ENCODE measurements at regions not wholly inside any gene's neighbourhood (a gene's known extent, or its start where the extent isn't known, plus 50 kb on each side); places are given as distances from the start of the nearest gene placed in this dataset.
"Not testable (repeated sequence)": the region's sequence is repeated elsewhere in the genome, so short reads cannot be mapped to it uniquely, and the experiment has no call there.

DNA sequence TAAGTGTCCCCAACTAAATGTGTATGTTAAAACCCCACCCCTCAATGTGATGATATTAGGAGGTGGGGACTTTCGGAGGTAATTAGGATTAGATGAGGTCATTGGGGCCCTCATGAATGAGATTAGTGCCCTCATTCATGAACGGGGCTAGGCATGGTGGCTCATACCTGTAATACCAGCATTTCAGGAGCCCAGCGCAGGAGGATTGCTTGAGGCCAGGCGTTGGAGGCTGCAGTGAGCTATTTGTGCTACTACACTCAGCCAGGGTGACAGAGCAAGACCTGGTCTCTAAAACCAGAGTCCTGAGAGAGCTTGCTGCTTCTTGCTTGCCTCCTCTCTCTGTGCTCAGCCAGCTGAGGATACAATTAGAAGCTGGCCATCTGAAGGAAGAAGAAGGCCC is 62.1 kb upstream of the HSPA9 start:
- H3K36me3 Mint-ChIP-seq, result no peaks in the 10 kb centered on the region
- CTCF ChIA-PET, result no interaction called here
- no peak overlapping the region for H3K4me3 Mint-ChIP-seq
- no peak for DNase-seq
- no peak overlapping the region for H3K27ac Mint-ChIP-seq
- H3K9me3 Mint-ChIP-seq (ENCODE audit: low read depth), result no peaks in the 10 kb centered on the region
- ATAC-seq, result no peak
- peaks cover 70% of the 10 kb centered on the region for H3K27me3 Mint-ChIP-seq
- peaks cover 3% of the 10 kb centered on the region for H3K4me1 Mint-ChIP-seq

DNA sequence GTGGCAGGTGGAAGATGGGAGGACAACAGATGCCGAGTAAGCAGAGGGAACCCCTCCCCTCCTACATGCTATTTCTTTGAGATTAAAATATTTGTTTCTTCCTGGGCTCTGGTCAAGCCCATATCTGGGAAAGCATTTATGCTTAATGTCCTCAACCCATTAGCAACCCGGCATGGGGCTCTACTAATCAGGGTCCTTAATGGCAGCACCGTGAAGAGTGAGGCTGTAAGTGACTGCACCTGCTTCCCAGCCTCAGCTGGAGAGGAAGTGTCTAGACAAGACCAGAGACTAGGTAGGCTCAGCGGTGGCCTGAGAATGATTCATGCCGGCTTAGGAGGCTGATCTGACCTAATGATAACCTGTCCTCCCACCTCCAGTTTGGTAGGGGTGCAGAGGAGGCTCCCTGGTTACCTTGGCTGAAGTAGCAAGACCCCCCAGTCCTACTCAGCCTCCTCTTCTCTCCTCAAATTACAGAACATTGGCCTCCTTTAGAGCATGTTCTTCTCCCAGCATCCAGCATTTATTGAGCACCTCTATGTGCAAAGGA is 61.3 kb upstream of the HSPA9 start:
- H3K36me3 Mint-ChIP-seq, result no peaks in the 10 kb centered on the region
- no peak overlapping the region for H3K27ac Mint-ChIP-seq
- ATAC-seq (no peak), DNase-seq (no peak)
- no peak overlapping the region for H3K4me3 Mint-ChIP-seq
- no peaks in the 10 kb centered on the region for H3K9me3 Mint-ChIP-seq (ENCODE audit: low read depth)
- CTCF ChIA-PET, result no interaction called here
- peaks cover 3% of the 10 kb centered on the region for H3K4me1 Mint-ChIP-seq
- peaks cover 67% of the 10 kb centered on the region for H3K27me3 Mint-ChIP-seq

DNA sequence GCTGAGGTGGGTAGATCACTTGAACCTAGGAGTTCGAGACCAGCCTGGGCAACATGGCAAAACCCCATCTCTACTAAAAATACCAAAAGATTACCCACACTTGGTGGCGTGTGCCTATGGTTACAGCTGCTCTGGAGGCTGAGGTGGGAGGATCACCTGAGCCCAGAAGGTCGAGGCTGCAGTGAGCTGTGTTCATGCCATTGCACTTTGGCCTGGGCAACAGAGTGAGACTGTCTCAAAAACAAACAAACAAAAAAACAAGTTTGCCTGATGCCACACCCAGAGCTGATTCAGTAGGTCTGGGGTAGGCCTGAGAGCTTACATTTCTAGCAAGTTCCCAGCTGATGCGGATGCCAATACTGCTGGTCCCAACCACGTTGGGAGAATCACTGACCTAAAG is 60.5 kb upstream of the HSPA9 start:
- Mint-ChIP-seq H3K27ac (no peak overlapping the region), H3K27me3 (peaks cover 59% of the 10 kb centered on the region)
- CTCF ChIA-PET, result interaction anchor here (0.6 kb wide), 1 partner anchor 442 kb away, joined by 3 read pairs; no protein-coding TSS in a partner anchor

DNA sequence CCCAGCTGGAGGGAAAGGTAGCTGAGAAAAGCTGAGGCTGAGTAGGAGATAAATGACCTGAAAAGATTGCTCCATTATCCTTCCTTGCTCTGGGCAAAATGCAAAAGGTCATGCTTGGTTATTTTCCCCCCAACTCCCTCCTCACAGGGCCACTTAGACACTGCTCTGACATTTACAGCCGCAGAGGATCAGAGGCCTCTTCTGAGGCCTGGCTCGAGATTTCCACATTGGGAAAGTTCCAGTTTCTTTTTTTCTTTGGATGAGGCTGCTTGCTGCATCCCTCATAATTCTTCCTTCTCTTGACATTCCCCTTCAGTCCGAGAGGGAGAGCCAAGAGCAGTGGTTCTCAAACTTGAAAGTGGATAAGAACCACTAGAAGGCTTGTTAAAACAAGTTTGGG is 60.1 kb upstream of the HSPA9 start:
- Mint-ChIP-seq H3K27me3 (peaks cover 55% of the 10 kb centered on the region), H3K36me3 (no peaks in the 10 kb centered on the region), H3K27ac (no peak overlapping the region), H3K4me1 (peaks cover 3% of the 10 kb centered on the region), H3K4me3 (no peak overlapping the region), H3K9me3 (ENCODE audit: low read depth) (no peaks in the 10 kb centered on the region)
- CTCF ChIA-PET, result interaction anchor here (0.6 kb wide), 1 partner anchor 442 kb away, joined by 3 read pairs; no protein-coding TSS in a partner anchor
- DNase-seq (no peak), ATAC-seq (no peak)

More for the DNA sequence above, 60.5 kb upstream of the HSPA9 start:
- H3K4me1 Mint-ChIP-seq, result peaks cover 3% of the 10 kb centered on the region
- H3K9me3 Mint-ChIP-seq (ENCODE audit: low read depth), result no peaks in the 10 kb centered on the region
- no peaks in the 10 kb centered on the region for H3K36me3 Mint-ChIP-seq
- no peak overlapping the region for H3K4me3 Mint-ChIP-seq
- ATAC-seq (no peak), DNase-seq (no peak)

DNA sequence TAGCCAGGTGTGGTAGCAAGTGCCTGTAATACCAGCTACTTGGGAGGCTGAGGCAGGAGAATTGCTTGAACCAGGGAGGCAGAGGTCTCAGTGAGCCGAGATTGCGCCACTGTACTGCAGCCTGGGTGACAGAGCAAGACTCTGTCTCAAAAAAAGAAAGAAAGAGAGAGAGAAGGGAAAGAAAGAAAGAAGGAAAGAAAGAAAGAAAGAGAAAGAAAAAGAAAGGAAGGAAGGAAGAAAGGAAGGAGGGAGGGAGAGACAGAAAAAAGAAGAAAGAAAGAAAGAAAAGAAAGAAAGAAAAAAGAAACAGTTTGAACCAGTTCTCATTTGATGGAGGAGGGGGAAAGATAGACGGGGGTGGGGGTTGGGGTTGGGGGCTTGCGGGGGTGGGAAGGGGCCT is 59.6 kb upstream of the HSPA9 start:
- H3K4me3 Mint-ChIP-seq; DNase-seq; H3K27ac Mint-ChIP-seq; H3K9me3 Mint-ChIP-seq (ENCODE audit: low read depth); ATAC-seq; H3K36me3 Mint-ChIP-seq; H3K4me1 Mint-ChIP-seq: not testable (repeated sequence)
- peaks cover 52% of the 10 kb centered on the region for H3K27me3 Mint-ChIP-seq
- CTCF ChIA-PET, result interaction anchor here (1.6 kb wide), 1 partner anchor 20 kb away, joined by 5 read pairs; no protein-coding TSS in a partner anchor

DNA sequence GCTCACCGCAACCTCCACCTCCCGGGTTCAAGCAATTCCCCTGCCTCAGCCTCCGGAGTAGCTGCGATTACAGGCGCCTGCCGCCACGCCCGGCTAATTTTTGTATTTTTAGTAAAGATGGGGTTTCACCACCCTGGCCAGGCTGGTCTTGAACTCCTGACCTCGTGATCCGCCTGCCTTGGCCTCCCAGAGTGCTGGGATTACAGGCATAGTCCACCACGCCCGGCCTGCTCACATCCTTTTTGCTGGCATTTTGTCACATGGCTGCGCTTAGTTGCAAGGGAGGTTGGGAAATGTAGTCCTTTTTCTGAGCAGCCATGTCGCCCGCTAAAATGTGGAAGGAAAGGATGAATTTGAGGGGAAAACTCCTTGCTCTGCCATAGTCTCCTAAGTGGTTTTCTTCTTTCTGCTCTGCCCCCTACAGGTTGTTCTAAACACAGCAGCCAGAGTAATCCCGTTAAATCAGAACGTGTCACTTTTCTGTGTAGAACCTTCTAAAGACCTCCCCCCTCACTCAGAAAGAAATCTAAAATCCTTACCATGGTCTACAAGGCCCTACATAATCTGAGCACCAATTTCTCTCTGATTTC is 57.8 kb upstream of the HSPA9 start:
- H3K9me3 Mint-ChIP-seq (ENCODE audit: low read depth), result no peaks in the 10 kb centered on the region
- peak; percentile 49 for ATAC-seq
- no peak for DNase-seq
- no peaks in the 10 kb centered on the region for H3K36me3 Mint-ChIP-seq
- no peak overlapping the region for H3K27ac Mint-ChIP-seq
- peaks cover 3% of the 10 kb centered on the region for H3K4me1 Mint-ChIP-seq
- CTCF ChIA-PET, result interaction anchor here (0.7 to 1.7 kb wide), 4 partner anchors 18 to 54 kb away, joined by 3 to 5 read pairs (median 3); no protein-coding TSS in a partner anchor
- peaks cover 34% of the 10 kb centered on the region for H3K27me3 Mint-ChIP-seq
- no peak overlapping the region for H3K4me3 Mint-ChIP-seq

DNA sequence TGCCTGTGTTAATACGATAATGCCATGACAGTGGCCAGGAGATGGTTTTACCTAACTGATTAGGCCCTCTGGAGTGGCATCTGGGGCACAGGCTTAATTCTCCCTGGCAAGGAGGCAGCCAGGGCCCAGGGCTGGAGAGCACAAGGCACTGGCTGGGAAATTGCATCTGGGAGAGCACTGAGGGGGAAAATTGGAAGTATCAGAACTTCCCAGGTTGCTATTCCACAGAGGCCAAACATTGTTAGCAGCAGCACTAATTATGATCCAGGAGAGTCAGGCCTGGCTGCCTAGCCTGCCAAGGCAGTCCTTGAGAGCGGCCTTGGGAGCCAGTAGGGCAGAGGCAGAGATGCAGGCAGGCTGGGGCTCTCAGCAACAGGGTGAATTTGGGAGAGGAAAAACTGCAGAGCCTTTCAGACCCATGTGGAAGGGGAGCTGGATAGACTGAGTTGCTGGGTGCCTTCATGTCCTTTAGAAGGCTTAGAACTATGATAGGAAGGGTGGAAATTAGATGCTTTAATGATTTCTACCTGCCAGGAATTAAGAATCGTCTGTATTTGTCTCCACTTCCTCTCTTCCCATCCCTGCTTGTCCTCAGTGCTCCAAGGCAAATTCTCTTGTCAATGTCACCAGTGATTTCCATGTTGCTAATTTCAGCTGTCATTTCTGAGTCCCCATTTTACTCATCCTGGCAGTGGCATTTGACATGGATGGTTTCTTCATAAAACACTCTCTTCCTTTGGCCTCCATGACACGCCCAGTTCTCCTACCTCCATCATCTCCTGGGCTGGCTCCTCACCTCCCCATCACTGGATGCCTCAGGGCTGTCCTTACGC is 56.1 kb upstream of the HSPA9 start:
- no peak overlapping the region for H3K27ac Mint-ChIP-seq
- no peaks in the 10 kb centered on the region for H3K9me3 Mint-ChIP-seq (ENCODE audit: low read depth)
- CTCF ChIA-PET, result interaction anchor here (1.3 kb wide), 1 partner anchor 17 kb away, joined by 3 read pairs; no protein-coding TSS in a partner anchor
- no peak overlapping the region for H3K4me3 Mint-ChIP-seq
- peaks cover 3% of the 10 kb centered on the region for H3K4me1 Mint-ChIP-seq
- ATAC-seq (no peak), DNase-seq (no peak)
- H3K36me3 Mint-ChIP-seq, result no peaks in the 10 kb centered on the region
- peaks cover 33% of the 10 kb centered on the region for H3K27me3 Mint-ChIP-seq

DNA sequence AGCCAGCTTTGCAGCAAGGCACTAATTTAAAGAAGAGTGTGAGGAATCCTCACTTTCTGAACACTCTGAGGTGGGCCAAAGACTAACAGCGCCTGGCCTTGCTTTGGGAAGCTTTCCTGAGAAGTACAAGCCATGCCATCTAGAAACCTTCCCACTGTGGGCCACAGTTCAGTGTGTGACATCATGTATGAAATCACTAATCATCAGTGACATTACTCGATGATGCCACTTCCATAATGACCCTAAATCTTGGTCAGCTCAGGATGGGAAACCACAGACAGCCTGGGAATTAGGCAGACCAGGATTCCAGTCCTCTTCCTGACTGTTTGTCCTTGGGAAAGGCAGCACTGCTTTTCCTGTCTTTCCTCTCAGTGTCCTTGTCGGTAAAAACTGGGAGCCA is 54.2 kb upstream of the HSPA9 start:
- Mint-ChIP-seq H3K27me3 (peaks cover 36% of the 10 kb centered on the region), H3K36me3 (no peaks in the 10 kb centered on the region), H3K9me3 (ENCODE audit: low read depth) (no peaks in the 10 kb centered on the region), H3K4me1 (peaks cover 3% of the 10 kb centered on the region), H3K27ac (no peak overlapping the region), H3K4me3 (no peak overlapping the region)
- DNase-seq (no peak), ATAC-seq (no peak)
- CTCF ChIA-PET, result interaction anchor here (1.0 kb wide), 1 partner anchor 13 kb away, joined by 3 read pairs; no protein-coding TSS in a partner anchor

DNA sequence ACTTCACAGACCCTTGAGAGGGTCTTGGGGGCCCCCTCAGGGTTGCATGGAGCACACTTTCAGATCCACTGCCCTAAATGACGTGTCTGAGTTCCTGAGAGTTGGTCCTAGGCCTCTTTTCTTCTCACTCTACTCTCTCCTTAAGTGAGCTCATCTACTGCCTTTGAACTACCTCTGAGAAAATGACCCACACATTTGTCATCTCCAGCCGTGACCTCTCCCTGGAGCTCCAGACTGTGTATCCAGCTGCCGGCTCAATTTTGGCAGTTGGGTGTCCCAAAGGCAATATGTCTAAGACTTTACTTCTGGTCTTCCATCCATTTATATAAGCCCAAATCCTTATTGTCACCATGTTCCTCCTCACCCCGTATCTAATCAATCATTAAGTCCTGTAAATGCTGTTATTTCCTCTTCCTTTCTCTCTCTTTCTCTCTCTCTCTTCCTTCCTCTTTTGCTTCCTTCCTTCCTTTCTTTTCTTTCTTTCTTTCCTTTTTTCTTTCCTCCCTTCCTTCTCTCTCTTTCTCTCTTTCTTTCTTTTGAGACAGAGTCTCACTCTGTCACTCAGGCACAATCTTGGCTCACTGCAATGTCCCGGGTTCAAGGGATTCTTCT is 51.2 kb upstream of the HSPA9 start:
- Mint-ChIP-seq H3K27ac (no peak overlapping the region), H3K4me3 (no peak overlapping the region), H3K36me3 (no peaks in the 10 kb centered on the region), H3K9me3 (ENCODE audit: low read depth) (no peaks in the 10 kb centered on the region), H3K4me1 (no peaks in the 10 kb centered on the region), H3K27me3 (peaks cover 40% of the 10 kb centered on the region)
- DNase-seq, result no peak
- CTCF ChIA-PET, result no interaction called here
- no peak for ATAC-seq

DNA sequence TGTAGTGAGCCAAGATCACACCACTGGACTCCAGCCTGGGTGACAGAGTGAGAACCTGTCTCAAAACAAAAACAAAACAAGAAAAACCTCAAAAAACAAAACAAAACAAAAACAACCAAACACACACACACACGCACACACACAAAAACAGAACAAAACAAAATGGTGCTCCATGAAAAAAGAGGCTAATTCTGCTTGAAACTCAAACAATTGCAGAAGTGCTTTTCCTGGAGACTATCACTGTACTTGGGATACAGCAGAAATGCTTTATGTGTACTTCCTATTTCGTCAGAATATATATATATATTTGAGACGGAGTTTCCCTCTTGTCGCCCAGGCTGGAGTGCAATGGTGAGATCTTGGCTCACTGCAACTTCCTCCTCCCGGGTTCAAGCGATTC is 49.9 kb upstream of the HSPA9 start:
- ATAC-seq (no peak), DNase-seq (no peak)
- Mint-ChIP-seq H3K4me3 (no peak overlapping the region), H3K36me3 (no peaks in the 10 kb centered on the region), H3K4me1 (no peaks in the 10 kb centered on the region), H3K9me3 (ENCODE audit: low read depth) (no peaks in the 10 kb centered on the region), H3K27ac (no peak overlapping the region), H3K27me3 (peaks cover 43% of the 10 kb centered on the region)
- CTCF ChIA-PET, result no interaction called here

Measured in activated CD8-positive, alpha-beta memory T cell treated with anti-CD3 and anti-CD28 coated beads, Interleukin-2, amount 10 ng/mL, durations not matched to agents 7 days and 5 days (primary cell).